22Rv1 (cell line): ENCODE measurements at regions not wholly inside any gene's neighbourhood (a gene's known extent, or its start where the extent isn't known, plus 50 kb on each side); places are given as distances from the start of the nearest gene placed in this dataset.

Source experiments
- ZFX ChIP-seq: fragments of 450-650 bp; IDR thresholded peaks from 2 replicates; pipeline ENCODE4 v1.6.1; 2017; ENCODE audit warnings: antibody characterized with exemption, borderline replicate concordance
- TF ChIP-seq, protein P1 (sequence below): fragments of 450-650 bp; IDR thresholded peaks from 2 replicates; pipeline ENCODE4 v1.5.1; 2017; ENCODE audit warnings: mild to moderate bottlenecking

DNA sequence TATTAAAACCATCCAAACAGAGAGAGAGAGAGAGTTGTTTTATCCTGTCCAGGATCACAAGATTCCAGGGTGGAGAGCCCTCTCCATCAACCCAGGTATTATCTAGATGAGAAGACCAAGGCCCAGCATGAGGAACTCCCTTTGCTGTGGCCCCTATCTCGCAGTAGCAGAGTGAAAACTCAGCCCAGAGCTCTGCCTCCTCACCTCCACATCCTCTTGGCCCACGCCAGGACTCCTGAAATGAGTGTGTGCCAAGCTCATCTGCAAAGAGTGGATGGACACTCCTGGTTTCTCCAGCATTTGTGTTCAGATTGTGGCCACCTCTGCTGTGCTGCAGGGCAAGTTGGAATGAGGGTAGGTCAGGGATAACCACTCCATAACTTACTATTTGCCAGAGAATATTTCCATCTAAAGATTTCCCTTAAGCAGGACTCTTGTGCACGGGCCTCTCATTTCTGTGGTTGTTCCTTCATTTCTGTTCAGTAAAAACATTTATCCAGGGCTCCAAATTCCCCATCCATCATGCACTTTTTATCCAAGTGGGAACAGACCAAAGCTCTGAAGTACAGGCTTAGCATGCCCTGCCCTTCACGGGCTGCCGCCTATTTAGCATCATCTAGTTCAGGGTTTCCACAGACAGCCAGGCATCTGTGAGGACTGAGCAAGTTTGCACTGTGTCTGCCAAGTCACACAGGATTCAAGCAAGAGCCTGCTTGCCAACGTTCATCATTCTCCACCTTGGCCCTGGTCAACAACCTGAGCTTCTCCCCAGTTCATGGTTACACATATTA lies 583.2 kb upstream of the ID2 start:
- TF ChIP-seq, protein P1, sequence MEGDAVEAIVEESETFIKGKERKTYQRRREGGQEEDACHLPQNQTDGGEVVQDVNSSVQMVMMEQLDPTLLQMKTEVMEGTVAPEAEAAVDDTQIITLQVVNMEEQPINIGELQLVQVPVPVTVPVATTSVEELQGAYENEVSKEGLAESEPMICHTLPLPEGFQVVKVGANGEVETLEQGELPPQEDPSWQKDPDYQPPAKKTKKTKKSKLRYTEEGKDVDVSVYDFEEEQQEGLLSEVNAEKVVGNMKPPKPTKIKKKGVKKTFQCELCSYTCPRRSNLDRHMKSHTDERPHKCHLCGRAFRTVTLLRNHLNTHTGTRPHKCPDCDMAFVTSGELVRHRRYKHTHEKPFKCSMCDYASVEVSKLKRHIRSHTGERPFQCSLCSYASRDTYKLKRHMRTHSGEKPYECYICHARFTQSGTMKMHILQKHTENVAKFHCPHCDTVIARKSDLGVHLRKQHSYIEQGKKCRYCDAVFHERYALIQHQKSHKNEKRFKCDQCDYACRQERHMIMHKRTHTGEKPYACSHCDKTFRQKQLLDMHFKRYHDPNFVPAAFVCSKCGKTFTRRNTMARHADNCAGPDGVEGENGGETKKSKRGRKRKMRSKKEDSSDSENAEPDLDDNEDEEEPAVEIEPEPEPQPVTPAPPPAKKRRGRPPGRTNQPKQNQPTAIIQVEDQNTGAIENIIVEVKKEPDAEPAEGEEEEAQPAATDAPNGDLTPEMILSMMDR = no peak
- TF ChIP-seq ZFX = no peak
